ENCODE measurements at regions not wholly inside any gene's neighbourhood (a gene's known extent, or its start where the extent isn't known, plus 50 kb on each side); places are given as distances from the start of the nearest gene placed in this dataset.

DNA sequence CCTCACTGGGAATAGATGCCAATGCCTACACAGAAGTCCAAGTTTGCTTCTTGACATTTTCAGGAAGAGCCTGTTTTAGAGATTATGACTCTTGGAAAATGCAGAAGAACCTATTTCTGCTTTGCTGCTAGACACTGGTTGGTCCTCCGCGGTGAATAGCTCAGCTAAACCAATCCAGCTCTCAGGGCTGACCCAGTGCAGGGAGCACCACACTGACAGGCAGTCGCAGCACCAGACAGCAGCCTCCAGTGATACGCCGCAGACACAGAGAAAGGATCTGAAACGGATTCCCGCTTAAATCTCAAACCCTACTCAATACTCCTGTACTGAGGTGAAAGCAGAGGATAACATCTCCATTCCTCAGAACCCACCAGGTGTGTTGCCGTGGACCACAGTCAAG, 183.4 kb downstream of the ENGASE start (continued):
- TF ChIP-seq ZNF532 (CRISPR knock-in tag; IDR thresholded peaks at IDR 0.05; ENCODE audit: borderline replicate concordance) (no peak), GABPB1 (CRISPR knock-in tag; IDR thresholded peaks at IDR 0.05) (no peak), ZNF263 (CRISPR knock-in tag; IDR thresholded peaks at IDR 0.05; ENCODE audit: low read depth) (no peak), CREB1 (CRISPR knock-in tag; IDR thresholded peaks at IDR 0.05) (no peak), SP1 (CRISPR knock-in tag; conservative IDR thresholded peaks at IDR 0.05) (no peak)

DNA sequence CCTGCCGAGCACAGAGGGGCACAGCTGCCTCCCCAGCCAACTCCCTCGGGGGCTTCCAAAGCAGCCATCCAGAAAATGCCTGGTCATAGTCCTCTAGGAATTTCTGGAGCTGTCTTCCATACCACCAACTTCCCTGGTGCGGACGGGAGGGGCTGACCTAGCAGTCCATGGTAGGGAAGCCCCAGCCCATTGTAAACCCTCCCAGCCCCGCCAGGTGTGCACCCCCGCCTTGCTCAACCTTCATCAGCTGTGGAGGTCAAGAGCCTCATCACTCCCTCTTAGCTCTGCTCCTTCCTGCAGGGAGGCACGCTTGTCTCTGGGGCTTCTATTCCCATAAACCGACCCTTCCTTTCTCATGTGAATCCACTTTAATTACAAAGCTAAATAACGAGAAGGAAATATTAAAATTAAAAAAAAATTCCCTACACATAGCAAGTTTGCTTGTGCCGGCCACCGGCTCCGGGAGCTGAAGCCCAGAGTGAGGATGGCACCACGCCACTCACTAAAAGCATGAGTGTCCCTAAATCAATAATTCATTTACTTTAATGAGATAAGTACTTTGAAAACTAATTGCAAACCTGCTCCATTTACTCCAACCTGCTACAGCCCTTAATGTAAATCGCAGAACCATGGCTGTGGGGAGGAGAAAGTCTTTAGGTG, 181.4 kb downstream of the ENGASE start:
- peaks cover 4% of the 10 kb centered on the region for H3K27me3 Mint-ChIP-seq (ENCODE audit: low read depth)
- ChIA-PET POLR2A (interaction anchor here (1.0 kb wide), 1 partner anchor 10 kb away, joined by 3 read pairs; no protein-coding TSS in a partner anchor), CTCF (interaction anchor here (1.0 kb wide), 1 partner anchor 136 kb away, joined by 3 read pairs; no protein-coding TSS in a partner anchor)
- no peaks in the 10 kb centered on the region for H3K36me3 Mint-ChIP-seq
- H3K9me3 Mint-ChIP-seq = no peaks in the 10 kb centered on the region
- no peak overlapping the region for H3K27ac Mint-ChIP-seq
- no peak overlapping the region for H3K4me3 Mint-ChIP-seq
- peaks cover 4% of the 10 kb centered on the region; the same call in 1 of the 2 replicates for H3K4me1 Mint-ChIP-seq
- DNase-seq (ENCODE audit: low spot score) = no peak
- ATAC-seq = no peak
- TF ChIP-seq ZNF263 (CRISPR knock-in tag; IDR thresholded peaks at IDR 0.05; ENCODE audit: low read depth) (no peak), ZNF121 (CRISPR knock-in tag; IDR thresholded peaks at IDR 0.05) (no peak), GABPB1 (CRISPR knock-in tag; IDR thresholded peaks at IDR 0.05) (no peak), NR1H2 (CRISPR knock-in tag; IDR thresholded peaks at IDR 0.05) (no peak), PRRX2 (CRISPR knock-in tag; IDR thresholded peaks at IDR 0.05) (no peak), ETV6 (CRISPR knock-in tag; IDR thresholded peaks at IDR 0.05) (no peak), ZBTB21 (CRISPR knock-in tag; IDR thresholded peaks at IDR 0.05; ENCODE audit: borderline replicate concordance) (no peak), ARID4B (CRISPR knock-in tag; IDR thresholded peaks at IDR 0.05; ENCODE audit: borderline replicate concordance) (no peak), ZMAT4 (CRISPR knock-in tag; IDR thresholded peaks at IDR 0.05) (no peak)
- TF ChIP-seq, protein P1, sequence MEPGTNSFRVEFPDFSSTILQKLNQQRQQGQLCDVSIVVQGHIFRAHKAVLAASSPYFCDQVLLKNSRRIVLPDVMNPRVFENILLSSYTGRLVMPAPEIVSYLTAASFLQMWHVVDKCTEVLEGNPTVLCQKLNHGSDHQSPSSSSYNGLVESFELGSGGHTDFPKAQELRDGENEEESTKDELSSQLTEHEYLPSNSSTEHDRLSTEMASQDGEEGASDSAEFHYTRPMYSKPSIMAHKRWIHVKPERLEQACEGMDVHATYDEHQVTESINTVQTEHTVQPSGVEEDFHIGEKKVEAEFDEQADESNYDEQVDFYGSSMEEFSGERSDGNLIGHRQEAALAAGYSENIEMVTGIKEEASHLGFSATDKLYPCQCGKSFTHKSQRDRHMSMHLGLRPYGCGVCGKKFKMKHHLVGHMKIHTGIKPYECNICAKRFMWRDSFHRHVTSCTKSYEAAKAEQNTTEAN (CRISPR knock-in tag; IDR thresholded peaks at IDR 0.05) = no peak

Measured in WTC11 (cell line).